Thymus (tissue), 11 donors: ENCODE measurements at regions not wholly inside any gene's neighbourhood (a gene's known extent, or its start where the extent isn't known, plus 50 kb on each side); places are given as distances from the start of the nearest gene placed in this dataset.
"Not testable (repeated sequence)": the region's sequence is repeated elsewhere in the genome, so short reads cannot be mapped to it uniquely, and the experiment has no call there.

Experiments used
- DNase-seq, 9 donors: peaks; one replicate each; pipeline ENCODE4 v3.0.0-alpha.2; 2013; ENCODE audit warnings: low spot score in 9 of 9, low read depth in 6 of 9, missing footprints in 1 of 9
- H3K27ac ChIP-seq, 2 donors: one replicate each; pipeline ENCODE4 v1.5.1; 2013; ENCODE audit warnings: control low read depth in 1 of 2, low read depth in 1 of 2, low read length in 1 of 2, mild to moderate bottlenecking in 1 of 2, moderate library complexity in 1 of 2
- H3K27me3 ChIP-seq, 2 donors: one replicate each; pipeline ENCODE4 v1.5.1; 2013; ENCODE audit warnings: low read length in 1 of 2; ENCODE audit not compliant: control insufficient read depth in 2 of 2, insufficient read depth in 1 of 2
- H3K36me3 ChIP-seq, 2 donors: one replicate each; pipeline ENCODE4 v1.5.1; 2013; ENCODE audit warnings: low read length in 1 of 2, mild to moderate bottlenecking in 1 of 2, moderate library complexity in 1 of 2; ENCODE audit not compliant: control insufficient read depth in 2 of 2, insufficient read depth in 2 of 2
- H3K4me1 ChIP-seq, 2 donors: one replicate each; pipeline ENCODE4 v1.5.1; 2013; ENCODE audit warnings: low read length in 2 of 2; ENCODE audit not compliant: control insufficient read depth in 2 of 2, insufficient read depth in 2 of 2
- H3K4me3 ChIP-seq, 2 donors: one replicate each; pipeline ENCODE4 v1.5.1; 2013; ENCODE audit warnings: low read length in 2 of 2, control low read depth in 1 of 2, mild to moderate bottlenecking in 1 of 2
- H3K9me3 ChIP-seq, 2 donors: one replicate each; pipeline ENCODE4 v1.5.1; 2013; ENCODE audit warnings: low read length in 1 of 2, mild to moderate bottlenecking in 1 of 2; ENCODE audit not compliant: control insufficient read depth in 2 of 2, insufficient read depth in 1 of 2
- WGBS: extraction: QIAGEN DNeasy Blood & Tissue Kit; methylation state at CpG from one replicate; pipeline ENCODE4 v1.1.7; 2013; 5-methylcytosine and 5-hydroxymethylcytosine counted together
- donor health status: healthy.

DNA sequence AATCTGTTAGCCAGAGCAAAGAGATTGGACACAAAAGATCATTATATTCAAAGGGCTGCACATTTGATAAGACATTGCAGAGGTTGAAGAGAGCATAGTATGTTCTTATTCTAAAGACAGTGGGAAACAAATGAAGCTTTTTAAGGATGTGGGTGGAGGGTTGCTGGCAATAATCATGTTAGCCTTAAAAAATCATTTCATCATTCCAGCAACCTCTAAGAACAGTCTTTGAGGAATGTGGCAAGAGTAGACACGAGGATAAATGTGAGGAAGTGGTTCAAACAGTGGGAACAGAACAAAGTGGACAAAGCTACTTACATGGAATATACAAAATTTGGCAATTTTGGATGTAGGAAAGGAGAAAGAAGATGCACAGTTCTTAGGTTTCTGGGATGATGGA is 167.3 kb upstream of the SPRY1 start:
- Histone ChIP-seq H3K9me3 (no peaks in the 10 kb centered on the region), H3K27me3 (no peaks in the 10 kb centered on the region), H3K4me3 (no peak overlapping the region), H3K4me1 (no peaks in the 10 kb centered on the region), H3K36me3 (no peaks in the 10 kb centered on the region), H3K27ac (no peak overlapping the region)
- DNase-seq, result no peak
- 100% methylated on average over 1 of the region's 1 CpG for WGBS

- H3K4me3 ChIP-seq, result no peak overlapping the region
- 98% methylated on average over 2 of the region's 2 CpGs for WGBS
- no peaks in the 10 kb centered on the region for H3K36me3 ChIP-seq
- no peak for DNase-seq
- H3K27me3 ChIP-seq, result no peaks in the 10 kb centered on the region
- no peaks in the 10 kb centered on the region for H3K9me3 ChIP-seq
- H3K4me1 ChIP-seq, result no peaks in the 10 kb centered on the region
- no peak overlapping the region for H3K27ac ChIP-seq
Observed at GRCh38 chr4:123230061-123230460, 166.5 kb upstream of the SPRY1 start.

DNA sequence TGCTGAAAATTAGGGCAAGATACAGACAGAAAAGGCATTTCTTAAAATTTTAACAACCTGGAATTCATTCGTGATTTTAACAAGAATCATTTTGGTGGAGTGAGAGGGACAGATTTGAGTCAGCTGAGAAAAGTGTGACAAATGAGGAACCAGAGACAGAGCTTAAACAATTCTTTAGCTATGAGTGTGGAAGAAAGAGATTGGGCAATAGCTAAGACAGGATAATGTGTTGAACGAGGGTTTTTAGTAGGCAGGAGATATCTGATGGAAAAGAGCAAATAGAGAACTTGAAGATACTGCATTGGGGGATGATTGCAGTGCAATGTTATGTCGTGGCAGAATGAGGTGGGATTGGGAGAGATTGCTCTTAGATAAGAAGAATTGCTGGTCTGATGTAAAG is 164.2 kb upstream of the SPRY1 start:
- H3K27me3 ChIP-seq, result no peaks in the 10 kb centered on the region
- no peak overlapping the region for H3K27ac ChIP-seq
- H3K36me3 ChIP-seq, result no peaks in the 10 kb centered on the region
- no peaks in the 10 kb centered on the region for H3K4me1 ChIP-seq
- no peak for DNase-seq
- no peak overlapping the region for H3K4me3 ChIP-seq
- H3K9me3 ChIP-seq, result no peaks in the 10 kb centered on the region
- 71% methylated on average over 3 of the region's 3 CpGs for whole genome bisulfite sequencing

GRCh38 chr4:123233136-123233768 is 163.3 kb upstream of the SPRY1 start:
- H3K27me3 ChIP-seq, result no peaks in the 10 kb centered on the region
- H3K36me3 ChIP-seq, result no peaks in the 10 kb centered on the region
- H3K4me3 ChIP-seq, result no peak overlapping the region
- peaks cover 1 to 3% of the 10 kb centered on the region in 2 donors for H3K4me1 ChIP-seq
- no peak overlapping the region for H3K27ac ChIP-seq
- 74% methylated on average over 4 of the region's 4 CpGs for WGBS
- no peaks in the 10 kb centered on the region for H3K9me3 ChIP-seq
- DNase-seq, result no peak

GRCh38 chr4:123234955-123235354 is 161.6 kb upstream of the SPRY1 start:
- no peak for DNase-seq
- no peaks in the 10 kb centered on the region for H3K9me3 ChIP-seq
- H3K4me3 ChIP-seq, result no peak overlapping the region
- peaks cover 4 to 6% of the 10 kb centered on the region in 2 donors for H3K4me1 ChIP-seq
- no peak overlapping the region for H3K27ac ChIP-seq
- no peaks in the 10 kb centered on the region for H3K27me3 ChIP-seq
- H3K36me3 ChIP-seq, result no peaks in the 10 kb centered on the region

GRCh38 chr4:123235431-123235830 is 161.2 kb upstream of the SPRY1 start:
- H3K9me3 ChIP-seq, result no peaks in the 10 kb centered on the region
- 93% methylated on average over 2 of the region's 2 CpGs for WGBS
- DNase-seq, result no peak

DNA sequence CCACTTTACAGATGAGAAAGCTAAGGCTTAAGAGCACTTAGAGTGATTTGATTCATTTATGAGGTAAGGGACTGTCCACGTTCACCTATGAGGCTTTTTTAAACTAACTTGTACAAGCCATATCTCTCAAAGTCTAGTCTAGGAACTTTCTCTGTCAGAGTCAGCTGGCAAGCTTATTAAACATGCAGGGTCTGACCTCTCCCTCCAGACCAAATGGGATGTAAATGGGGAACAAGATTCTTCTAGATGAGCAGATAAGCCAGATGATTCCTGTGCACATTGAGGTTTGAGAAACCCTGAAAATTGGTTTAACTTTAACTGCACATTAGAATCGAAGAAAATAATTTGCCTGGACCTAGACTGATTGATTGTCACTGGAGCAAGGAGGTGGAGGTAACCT is 160.0 kb upstream of the SPRY1 start:
- Histone ChIP-seq H3K27me3 (no peaks in the 10 kb centered on the region), H3K9me3 (no peaks in the 10 kb centered on the region), H3K4me1 (peaks cover 4 to 6% of the 10 kb centered on the region in 2 donors), H3K27ac (no peak overlapping the region), H3K4me3 (no peak overlapping the region), H3K36me3 (no peaks in the 10 kb centered on the region)
- WGBS, result 45% methylated on average over 2 of the region's 2 CpGs
- DNase-seq, result no peak

More at GRCh38 chr4:123235431-123235830, 161.2 kb upstream of the SPRY1 start:
- Histone ChIP-seq H3K27ac (no peak overlapping the region), H3K4me3 (no peak overlapping the region), H3K27me3 (no peaks in the 10 kb centered on the region), H3K36me3 (no peaks in the 10 kb centered on the region), H3K4me1 (peaks cover 4 to 6% of the 10 kb centered on the region in 2 donors)

DNA sequence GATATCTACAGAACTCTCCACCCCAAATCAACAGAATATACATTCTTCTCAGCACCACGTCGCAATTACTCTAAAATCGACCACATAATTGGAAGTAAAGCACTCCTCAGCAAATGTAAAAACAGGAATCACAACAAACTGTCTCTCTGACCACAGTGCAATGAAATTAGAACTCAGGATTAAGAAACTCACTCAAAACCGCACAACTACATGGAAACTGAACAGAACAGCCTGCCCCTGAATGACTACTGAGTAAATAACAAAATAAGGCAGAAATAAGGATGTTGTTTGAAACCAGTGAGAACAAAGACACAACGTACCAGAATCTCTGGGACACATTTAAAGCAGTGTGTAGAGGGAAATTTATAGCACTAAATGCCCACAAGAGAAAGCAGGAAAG is 156.3 kb upstream of the SPRY1 start:
- not testable (repeated sequence) for DNase-seq, H3K27me3 ChIP-seq, H3K27ac ChIP-seq, H3K36me3 ChIP-seq, H3K4me3 ChIP-seq, H3K9me3 ChIP-seq
- peaks cover 8 to 13% of the 10 kb centered on the region in 2 donors for H3K4me1 ChIP-seq
- 95% methylated on average over 5 of the region's 5 CpGs for WGBS

GRCh38 chr4:123243220-123243619 is 153.4 kb upstream of the SPRY1 start:
- not testable (repeated sequence) for H3K9me3 ChIP-seq, H3K27ac ChIP-seq, H3K4me3 ChIP-seq, H3K36me3 ChIP-seq, DNase-seq, H3K27me3 ChIP-seq
- WGBS, result 100% methylated on average over 3 of the region's 3 CpGs
- peaks cover 7 to 12% of the 10 kb centered on the region in 2 donors for H3K4me1 ChIP-seq
